A204.1 (cell line): ENCODE measurements at regions not wholly inside any gene's neighbourhood (a gene's known extent, or its start where the extent isn't known, plus 50 kb on each side); places are given as distances from the start of the nearest gene placed in this dataset.
A peak's percentile ranks its signal among the peaks of the same experiment; 100 is the strongest.
"Not testable (repeated sequence)": the region's sequence is repeated elsewhere in the genome, so short reads cannot be mapped to it uniquely, and the experiment has no call there.

Experiments used
- FAIRE-seq: peaks from 2 replicates; lab custom pipeline; 2012; peaks lifted over from hg19 to GRCh38; lab: Jason Lieb, UNC

- FAIRE-seq = no peak
Measured at GRCh38 chr12:34198924-34199323, 176.6 kb downstream of the ALG10 start.

GRCh38 chr12:34203866-34204620, 181.7 kb downstream of the ALG10 start:
- no peak for FAIRE-seq

- FAIRE-seq = no peak
Measured at GRCh38 chr12:34204830-34205285, 182.6 kb downstream of the ALG10 start.

GRCh38 chr12:34205401-34205800, 183.1 kb downstream of the ALG10 start:
- FAIRE-seq = no peak

- no peak for FAIRE-seq
Measured at GRCh38 chr12:34206061-34206785, 183.9 kb downstream of the ALG10 start.

- FAIRE-seq = no peak
Measured at GRCh38 chr12:34207858-34208257, 185.6 kb downstream of the ALG10 start.

- no peak for FAIRE-seq
Measured at GRCh38 chr12:34208331-34209258, 186.3 kb downstream of the ALG10 start.

GRCh38 chr12:34209259-34209835, 187.1 kb downstream of the ALG10 start:
- no peak for FAIRE-seq

GRCh38 chr12:34210183-34210582, 187.9 kb downstream of the ALG10 start:
- no peak for FAIRE-seq

- no peak for FAIRE-seq
Measured at GRCh38 chr12:34210689-34211530, 188.6 kb downstream of the ALG10 start.

GRCh38 chr12:34212651-34213050, 190.4 kb downstream of the ALG10 start:
- FAIRE-seq = no peak

- FAIRE-seq = no peak
Measured at GRCh38 chr12:34214011-34214410, 191.7 kb downstream of the ALG10 start.

- no peak for FAIRE-seq
Measured at GRCh38 chr12:34215213-34215892, 193.1 kb downstream of the ALG10 start.

GRCh38 chr12:34215893-34216285, 193.6 kb downstream of the ALG10 start:
- no peak for FAIRE-seq

- FAIRE-seq = no peak
Measured at GRCh38 chr12:34217660-34218059, 195.4 kb downstream of the ALG10 start.

GRCh38 chr12:34218193-34219045, 196.1 kb downstream of the ALG10 start:
- peak; percentile 86 for FAIRE-seq

- no peak for FAIRE-seq
Measured at GRCh38 chr12:34219046-34219770, 196.9 kb downstream of the ALG10 start.

GRCh38 chr12:34220079-34220478, 197.8 kb downstream of the ALG10 start:
- not testable (repeated sequence) for FAIRE-seq

GRCh38 chr12:34223640-34224039, 201.3 kb downstream of the ALG10 start:
- no peak for FAIRE-seq
